HepG2 (cell line): ENCODE measurements at regions not wholly inside any gene's neighbourhood (a gene's known extent, or its start where the extent isn't known, plus 50 kb on each side); places are given as distances from the start of the nearest gene placed in this dataset.

Source experiments
- ATAC-seq: fragments of 200-7000 bp; cut with Tn5 transposase; 3 replicates; pipeline ENCODE4 v1.9.1; 2020; ENCODE audit warnings: mild to moderate bottlenecking, moderate library complexity
- BruUV-seq: library from RNA; stranded (reverse); fragments of 400-500 nt; replicated peaks from 2 replicates; lab custom pipeline; 2021; lab: Mats Ljungman, UMichigan
- CTCF ChIA-PET: fragments of 300-600 bp; formaldehyde crosslinking; extraction: SDS; loops from one replicate; lab custom pipeline; 2021; ENCODE audit warnings: low total read pairs, inconsistent platforms, low intra/inter-chr PET ratio; lab: Yijun Ruan, JAX
- POLR2A ChIA-PET: fragments of 350-600 bp; sonication (Branson Sonifier 250); formaldehyde crosslinking; loops from one replicate; lab custom pipeline; 2020; ENCODE audit warnings: antibody characterized with exemption, inconsistent platforms; lab: Yijun Ruan, JAX
- DNase-seq: peaks from one replicate; pipeline ENCODE4 v3.0.0-alpha.2; 2015; ENCODE audit warnings: low spot score
- FAIRE-seq: peaks from 3 replicates; lab custom pipeline; 2011; peaks lifted over from hg19 to GRCh38; lab: Jason Lieb, UNC
- H2AFZ ChIP-seq: one replicate; pipeline ENCODE4 v1.6.1; 2011; ENCODE audit warnings: low read length, inconsistent platforms
- H3K27ac ChIP-seq: fragments of 300-600 bp; 3 replicates; pipeline ENCODE4 v1.8.0; 2011; ENCODE audit warnings: mixed run types, mild to moderate bottlenecking, mixed read lengths, low read length, inconsistent platforms; ENCODE audit not compliant: insufficient read depth; ENCODE audit errors: extremely low read length
- H3K27me3 ChIP-seq, 2 experiments: fragments of 200-600 bp in 1 of 2; 2 replicates in 1 of 2; 3 replicates in 1 of 2; pipeline versions ENCODE4 v1.6.0 to v1.8.0; 2011; ENCODE audit warnings: low read length in 2 of 2, mild to moderate bottlenecking in 2 of 2, moderate library complexity in 2 of 2, inconsistent platforms in 1 of 2; ENCODE audit not compliant: insufficient read depth in 2 of 2, control insufficient read depth in 1 of 2
- H3K36me3 ChIP-seq, 2 experiments: fragments of 200-600 bp in 1 of 2; replicated peaks in 1 of 2; 2 replicates in 1 of 2; 3 replicates in 1 of 2; pipeline versions ENCODE4 v1.5.1 to v1.8.0; 2011; ENCODE audit warnings: low read length in 2 of 2, inconsistent platforms in 1 of 2; ENCODE audit not compliant: insufficient read depth in 2 of 2, control insufficient read depth in 1 of 2
- H3K4me1 ChIP-seq: 2 replicates; pipeline ENCODE4 v1.5.1; 2012; ENCODE audit warnings: low read length, inconsistent platforms; ENCODE audit not compliant: insufficient read depth
- H3K4me2 ChIP-seq: 2 replicates; pipeline ENCODE4 v1.6.0; 2011; ENCODE audit warnings: low read depth, low read length, inconsistent platforms
- H3K4me3 ChIP-seq, 3 experiments: fragments of 200-600 bp in 1 of 3; sonication (generic), shearing (Covaris generic) in 1 of 3; replicated peaks in 1 of 3; 2 replicates each; pipeline ENCODE4 v1.5.1; 2011 to 2016; ENCODE audit warnings: low read length in 3 of 3, inconsistent platforms in 2 of 3, low read depth in 2 of 3, mild to moderate bottlenecking in 2 of 3, control low read depth in 1 of 3, mixed read lengths in 1 of 3; ENCODE audit not compliant: insufficient read depth in 1 of 3
- H3K79me2 ChIP-seq: one replicate; pipeline ENCODE4 v1.6.1; 2011; ENCODE audit warnings: low read length, inconsistent platforms; ENCODE audit not compliant: insufficient read depth
- H3K9ac ChIP-seq: 2 replicates; pipeline ENCODE4 v1.6.0; 2011; ENCODE audit warnings: mild to moderate bottlenecking, low read depth, low read length, inconsistent platforms; ENCODE audit not compliant: insufficient read depth
- H3K9me3 ChIP-seq: 2 replicates; pipeline ENCODE4 v1.5.1; 2012; ENCODE audit warnings: mild to moderate bottlenecking, low read length
- H4K20me1 ChIP-seq: 2 replicates; pipeline ENCODE4 v1.6.0; 2011; ENCODE audit warnings: inconsistent platforms, mild to moderate bottlenecking, low read length, moderate library complexity; ENCODE audit not compliant: insufficient read depth
- ASH2L ChIP-seq: fragments of 300-600, 200-600 bp; sonication (generic); IDR thresholded peaks from 2 replicates; pipeline ENCODE4 v1.7.0; 2017; ENCODE audit warnings: low read depth, mild to moderate bottlenecking, moderate library complexity, mixed read lengths, low read length; ENCODE audit not compliant: insufficient read length
- ATRX ChIP-seq: sonication (generic); formaldehyde crosslinking; IDR thresholded peaks from 2 replicates; pipeline ENCODE4 v1.4.0; 2020; ENCODE audit warnings: missing genetic modification reagents, borderline replicate concordance
- HNF4G ChIP-seq, 2 experiments: sonication (generic) in 1 of 2; formaldehyde crosslinking in 1 of 2; IDR thresholded peaks; 2 replicates each; pipeline versions ENCODE4 v1.4.0 to v1.6.1; 2011 to 2020; ENCODE audit warnings: borderline replicate concordance in 2 of 2, low read depth in 2 of 2, mild to moderate bottlenecking in 2 of 2, low read length in 1 of 2, missing genetic modification reagents in 1 of 2, moderate library complexity in 1 of 2
- ISX ChIP-seq: sonication (generic); formaldehyde crosslinking; conservative IDR thresholded peaks from 2 replicates; pipeline ENCODE4 v1.5.0; 2020; ENCODE audit warnings: missing genetic modification reagents
- MEIS1 ChIP-seq: sonication (generic); formaldehyde crosslinking; IDR thresholded peaks from 2 replicates; pipeline ENCODE4 v1.9.0; 2021; ENCODE audit warnings: mild to moderate bottlenecking, missing genetic modification reagents, moderate library complexity, borderline replicate concordance
- SKIL ChIP-seq: sonication (generic); formaldehyde crosslinking; IDR thresholded peaks from 2 replicates; pipeline ENCODE4 v1.8.0; 2022; ENCODE audit warnings: missing genetic modification reagents, mild to moderate bottlenecking, moderate library complexity, borderline replicate concordance
- ZNF431 ChIP-seq: sonication (generic); formaldehyde crosslinking; IDR thresholded peaks from 2 replicates; pipeline ENCODE4 v1.9.0; 2022; ENCODE audit warnings: missing genetic modification reagents, low read depth, mild to moderate bottlenecking, borderline replicate concordance
- ZNF709 ChIP-seq: sonication (generic); formaldehyde crosslinking; IDR thresholded peaks from 2 replicates; pipeline ENCODE4 v1.5.0; 2020; ENCODE audit warnings: mild to moderate bottlenecking, missing genetic modification reagents
- ZNF780A ChIP-seq: sonication (generic); formaldehyde crosslinking; IDR thresholded peaks from 2 replicates; pipeline ENCODE4 v1.8.0; 2022; ENCODE audit warnings: mild to moderate bottlenecking, missing genetic modification reagents, moderate library complexity
- ZNF850 ChIP-seq: sonication (generic); formaldehyde crosslinking; conservative IDR thresholded peaks from 2 replicates; pipeline ENCODE4 v1.9.0; 2021; ENCODE audit warnings: mild to moderate bottlenecking, missing genetic modification reagents
- in situ Hi-C: cut with HindIII; loops from 2 replicates; pipeline ENCODE4 v1.10.0; 2017; ENCODE audit warnings: low pct_unique_long_range_greater_than_20kb; ENCODE audit not compliant: extremely low pct_ligation_motif_present
- intact Hi-C: fragments of 100-400 bp; cut with micrococcal nuclease; formaldehyde crosslinking; loops from one replicate; pipeline ENCODE4 v1.10.0; 2022; ENCODE audit not compliant: unreplicated experiment
- TF ChIP-seq, protein P1 (sequence below): sonication (generic); formaldehyde crosslinking; IDR thresholded peaks from 2 replicates; pipeline ENCODE4 v1.5.1; 2020; ENCODE audit warnings: missing genetic modification reagents, mild to moderate bottlenecking, borderline replicate concordance
- TF ChIP-seq, protein P2 (sequence below): sonication (generic); formaldehyde crosslinking; IDR thresholded peaks from 2 replicates; pipeline ENCODE4 v1.9.0; 2021; ENCODE audit warnings: missing genetic modification reagents, borderline replicate concordance

DNA sequence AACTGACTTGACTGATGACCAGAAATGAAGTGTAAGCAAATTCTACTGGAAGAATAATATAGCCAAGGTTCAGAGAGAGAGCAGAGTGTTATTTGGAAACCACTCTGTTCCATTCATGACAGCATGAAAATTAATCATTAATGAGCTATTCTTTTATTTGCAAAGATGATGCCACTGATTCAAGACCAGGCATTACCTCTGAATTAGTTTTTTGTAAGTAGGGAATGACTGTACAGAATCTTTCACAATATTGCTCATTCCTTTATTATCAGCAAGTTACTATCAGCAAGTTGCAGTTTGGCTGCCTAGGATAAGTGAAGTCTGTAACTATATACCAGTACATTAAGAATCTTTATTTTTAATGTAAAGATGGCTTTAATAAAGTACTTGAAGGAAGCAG, 75.1 kb upstream of the RGMB start:
- TF ChIP-seq HNF4G (IDR thresholded peaks at IDR 0.05; ENCODE audit: borderline replicate concordance, low read depth, low read length) (no peak), HNF4G (CRISPR knock-in tag; IDR thresholded peaks at IDR 0.05; ENCODE audit: borderline replicate concordance, low read depth) (no peak), MEIS1 (CRISPR knock-in tag) (no peak), ASH2L (no peak), ISX (CRISPR knock-in tag) (no peak), ZNF780A (CRISPR knock-in tag) (no peak), ZNF431 (no peak), ATRX (CRISPR knock-in tag) (no peak), ZNF709 (no peak), SKIL (no peak), ZNF850 (CRISPR knock-in tag) (no peak)
- TF ChIP-seq, protein P1, sequence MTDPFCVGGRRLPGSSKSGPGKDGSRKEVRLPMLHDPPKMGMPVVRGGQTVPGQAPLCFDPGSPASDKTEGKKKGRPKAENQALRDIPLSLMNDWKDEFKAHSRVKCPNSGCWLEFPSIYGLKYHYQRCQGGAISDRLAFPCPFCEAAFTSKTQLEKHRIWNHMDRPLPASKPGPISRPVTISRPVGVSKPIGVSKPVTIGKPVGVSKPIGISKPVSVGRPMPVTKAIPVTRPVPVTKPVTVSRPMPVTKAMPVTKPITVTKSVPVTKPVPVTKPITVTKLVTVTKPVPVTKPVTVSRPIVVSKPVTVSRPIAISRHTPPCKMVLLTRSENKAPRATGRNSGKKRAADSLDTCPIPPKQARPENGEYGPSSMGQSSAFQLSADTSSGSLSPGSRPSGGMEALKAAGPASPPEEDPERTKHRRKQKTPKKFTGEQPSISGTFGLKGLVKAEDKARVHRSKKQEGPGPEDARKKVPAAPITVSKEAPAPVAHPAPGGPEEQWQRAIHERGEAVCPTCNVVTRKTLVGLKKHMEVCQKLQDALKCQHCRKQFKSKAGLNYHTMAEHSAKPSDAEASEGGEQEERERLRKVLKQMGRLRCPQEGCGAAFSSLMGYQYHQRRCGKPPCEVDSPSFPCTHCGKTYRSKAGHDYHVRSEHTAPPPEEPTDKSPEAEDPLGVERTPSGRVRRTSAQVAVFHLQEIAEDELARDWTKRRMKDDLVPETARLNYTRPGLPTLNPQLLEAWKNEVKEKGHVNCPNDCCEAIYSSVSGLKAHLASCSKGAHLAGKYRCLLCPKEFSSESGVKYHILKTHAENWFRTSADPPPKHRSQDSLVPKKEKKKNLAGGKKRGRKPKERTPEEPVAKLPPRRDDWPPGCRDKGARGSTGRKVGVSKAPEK, result no peak
- TF ChIP-seq, protein P2, sequence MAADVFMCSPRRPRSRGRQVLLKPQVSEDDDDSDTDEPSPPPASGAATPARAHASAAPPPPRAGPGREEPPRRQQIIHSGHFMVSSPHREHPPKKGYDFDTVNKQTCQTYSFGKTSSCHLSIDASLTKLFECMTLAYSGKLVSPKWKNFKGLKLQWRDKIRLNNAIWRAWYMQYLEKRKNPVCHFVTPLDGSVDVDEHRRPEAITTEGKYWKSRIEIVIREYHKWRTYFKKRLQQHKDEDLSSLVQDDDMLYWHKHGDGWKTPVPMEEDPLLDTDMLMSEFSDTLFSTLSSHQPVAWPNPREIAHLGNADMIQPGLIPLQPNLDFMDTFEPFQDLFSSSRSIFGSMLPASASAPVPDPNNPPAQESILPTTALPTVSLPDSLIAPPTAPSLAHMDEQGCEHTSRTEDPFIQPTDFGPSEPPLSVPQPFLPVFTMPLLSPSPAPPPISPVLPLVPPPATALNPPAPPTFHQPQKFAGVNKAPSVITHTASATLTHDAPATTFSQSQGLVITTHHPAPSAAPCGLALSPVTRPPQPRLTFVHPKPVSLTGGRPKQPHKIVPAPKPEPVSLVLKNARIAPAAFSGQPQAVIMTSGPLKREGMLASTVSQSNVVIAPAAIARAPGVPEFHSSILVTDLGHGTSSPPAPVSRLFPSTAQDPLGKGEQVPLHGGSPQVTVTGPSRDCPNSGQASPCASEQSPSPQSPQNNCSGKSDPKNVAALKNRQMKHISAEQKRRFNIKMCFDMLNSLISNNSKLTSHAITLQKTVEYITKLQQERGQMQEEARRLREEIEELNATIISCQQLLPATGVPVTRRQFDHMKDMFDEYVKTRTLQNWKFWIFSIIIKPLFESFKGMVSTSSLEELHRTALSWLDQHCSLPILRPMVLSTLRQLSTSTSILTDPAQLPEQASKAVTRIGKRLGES (CRISPR knock-in tag), result no peak
- no peak overlapping the region for H3K27ac ChIP-seq
- ATAC-seq, result no peak

More for the DNA sequence above, 75.1 kb upstream of the RGMB start:
- in situ Hi-C loops (no loop called here), intact Hi-C loops (no loop called here)
- H3K79me2 ChIP-seq, result no peaks in the 10 kb centered on the region
- no peak overlapping the region for H3K4me3 ChIP-seq
- no peaks in the 10 kb centered on the region for H3K27me3 ChIP-seq
- no TSS peak for BruUV-seq
- no peaks in the 10 kb centered on the region for H4K20me1 ChIP-seq
- FAIRE-seq (no peak), DNase-seq (no peak)
- POLR2A ChIA-PET, result no interaction called here
- no peak overlapping the region for H2AFZ ChIP-seq
- peaks cover 29% of the 10 kb centered on the region for H3K9me3 ChIP-seq
- H3K4me1 ChIP-seq, result no peaks in the 10 kb centered on the region
- H3K9ac ChIP-seq, result no peak overlapping the region
- CTCF ChIA-PET, result no interaction called here
- no peak overlapping the region for H3K4me2 ChIP-seq
- H3K36me3 ChIP-seq, result no peaks in the 10 kb centered on the region
